ENCODE measurements at regions not wholly inside any gene's neighbourhood (a gene's known extent, or its start where the extent isn't known, plus 50 kb on each side); places are given as distances from the start of the nearest gene placed in this dataset.

GRCh38 chr6:45801471-45802289 lies 214.0 kb downstream of the CLIC5 start:
- Histone ChIP-seq H3K4me2 (no peak overlapping the region), H3K36me3 (ENCODE audit: insufficient read depth) (no peaks in the 10 kb centered on the region), H3K4me3 (IDR thresholded peaks at IDR 0.05; ENCODE audit: insufficient read depth, low read depth, low read length) (no peak overlapping the region), H3K4me1 (ENCODE audit: low read depth, poor library complexity, severe bottlenecking) (no peaks in the 10 kb centered on the region), H3K9ac (no peak overlapping the region), H3K27ac (no peak overlapping the region), H4K20me1 (ENCODE audit: insufficient read depth) (no peaks in the 10 kb centered on the region), H3K27me3 (ENCODE audit: insufficient read depth, low read depth) (no peaks in the 10 kb centered on the region), H3K79me2 (ENCODE audit: insufficient read depth, low read depth) (no peaks in the 10 kb centered on the region), H2AFZ (ENCODE audit: low read depth) (no peak overlapping the region)
- TF ChIP-seq, protein P1, sequence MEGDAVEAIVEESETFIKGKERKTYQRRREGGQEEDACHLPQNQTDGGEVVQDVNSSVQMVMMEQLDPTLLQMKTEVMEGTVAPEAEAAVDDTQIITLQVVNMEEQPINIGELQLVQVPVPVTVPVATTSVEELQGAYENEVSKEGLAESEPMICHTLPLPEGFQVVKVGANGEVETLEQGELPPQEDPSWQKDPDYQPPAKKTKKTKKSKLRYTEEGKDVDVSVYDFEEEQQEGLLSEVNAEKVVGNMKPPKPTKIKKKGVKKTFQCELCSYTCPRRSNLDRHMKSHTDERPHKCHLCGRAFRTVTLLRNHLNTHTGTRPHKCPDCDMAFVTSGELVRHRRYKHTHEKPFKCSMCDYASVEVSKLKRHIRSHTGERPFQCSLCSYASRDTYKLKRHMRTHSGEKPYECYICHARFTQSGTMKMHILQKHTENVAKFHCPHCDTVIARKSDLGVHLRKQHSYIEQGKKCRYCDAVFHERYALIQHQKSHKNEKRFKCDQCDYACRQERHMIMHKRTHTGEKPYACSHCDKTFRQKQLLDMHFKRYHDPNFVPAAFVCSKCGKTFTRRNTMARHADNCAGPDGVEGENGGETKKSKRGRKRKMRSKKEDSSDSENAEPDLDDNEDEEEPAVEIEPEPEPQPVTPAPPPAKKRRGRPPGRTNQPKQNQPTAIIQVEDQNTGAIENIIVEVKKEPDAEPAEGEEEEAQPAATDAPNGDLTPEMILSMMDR (conservative IDR thresholded peaks at IDR 0.05; ENCODE audit: low read depth, low read length), result no peak

DNA sequence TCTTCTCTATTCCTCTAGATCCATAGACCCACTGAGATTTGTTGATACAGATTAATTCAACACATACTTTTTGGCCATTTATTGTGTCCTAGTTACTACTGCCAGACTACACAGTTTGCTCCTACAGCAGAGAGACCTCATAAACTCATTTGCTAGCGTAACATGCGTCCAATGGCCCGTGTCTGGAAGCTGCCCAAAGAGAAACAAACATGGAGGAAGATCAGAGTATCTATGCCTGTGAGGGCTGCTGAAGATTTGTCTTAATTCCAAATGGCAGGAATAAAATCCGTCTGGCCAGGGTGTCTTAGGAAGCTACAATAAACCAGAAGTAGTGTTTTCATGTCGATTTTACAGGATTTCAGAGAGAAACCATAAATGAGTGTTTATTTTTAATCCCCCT lies 214.7 kb downstream of the CLIC5 start:
- TF ChIP-seq, protein P1 (conservative IDR thresholded peaks at IDR 0.05; ENCODE audit: low read depth, low read length), result no peak
- H3K36me3 ChIP-seq (ENCODE audit: insufficient read depth), result no peaks in the 10 kb centered on the region
- H3K27me3 ChIP-seq (ENCODE audit: insufficient read depth, low read depth), result no peaks in the 10 kb centered on the region
- H3K4me1 ChIP-seq (ENCODE audit: low read depth, poor library complexity, severe bottlenecking), result no peaks in the 10 kb centered on the region
- H3K79me2 ChIP-seq (ENCODE audit: insufficient read depth, low read depth), result no peaks in the 10 kb centered on the region
- no peak overlapping the region for H3K4me2 ChIP-seq
- no peaks in the 10 kb centered on the region for H4K20me1 ChIP-seq (ENCODE audit: insufficient read depth)
- H2AFZ ChIP-seq (ENCODE audit: low read depth), result no peak overlapping the region
- no peak overlapping the region for H3K4me3 ChIP-seq (IDR thresholded peaks at IDR 0.05; ENCODE audit: insufficient read depth, low read depth, low read length)
- H3K27ac ChIP-seq, result no peak overlapping the region
- no peak overlapping the region for H3K9ac ChIP-seq

DNA sequence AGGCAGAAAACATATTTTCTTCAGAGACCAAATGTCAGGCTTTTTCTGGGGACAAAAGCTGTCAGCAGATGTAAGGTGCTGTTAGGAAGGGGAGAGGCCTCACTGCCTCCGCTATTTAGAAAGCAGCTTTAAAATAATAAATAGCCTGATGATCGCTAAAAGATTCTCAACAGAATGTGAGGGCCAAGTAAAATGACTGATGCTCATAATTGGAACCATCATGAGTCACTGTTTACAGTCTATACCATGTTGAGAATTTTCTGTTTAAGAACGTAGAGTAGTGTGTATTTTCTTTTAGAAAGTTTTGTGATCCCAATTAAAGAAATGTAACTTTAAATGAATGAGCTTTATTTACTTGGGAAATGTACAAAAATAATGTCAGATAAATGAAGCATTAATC lies 220.0 kb downstream of the CLIC5 start:
- Histone ChIP-seq H4K20me1 (ENCODE audit: insufficient read depth) (no peaks in the 10 kb centered on the region), H2AFZ (ENCODE audit: low read depth) (no peak overlapping the region), H3K27me3 (ENCODE audit: insufficient read depth, low read depth) (no peaks in the 10 kb centered on the region), H3K4me2 (no peak overlapping the region), H3K9ac (no peak overlapping the region), H3K4me3 (IDR thresholded peaks at IDR 0.05; ENCODE audit: insufficient read depth, low read depth, low read length) (no peak overlapping the region), H3K4me1 (ENCODE audit: low read depth, poor library complexity, severe bottlenecking) (no peaks in the 10 kb centered on the region), H3K36me3 (ENCODE audit: insufficient read depth) (no peaks in the 10 kb centered on the region), H3K79me2 (ENCODE audit: insufficient read depth, low read depth) (no peaks in the 10 kb centered on the region), H3K27ac (no peak overlapping the region)
- TF ChIP-seq, protein P1 (conservative IDR thresholded peaks at IDR 0.05; ENCODE audit: low read depth, low read length), result no peak

- Histone ChIP-seq H4K20me1 (ENCODE audit: insufficient read depth) (no peaks in the 10 kb centered on the region), H3K27ac (no peak overlapping the region), H2AFZ (ENCODE audit: low read depth) (no peak overlapping the region), H3K4me3 (IDR thresholded peaks at IDR 0.05; ENCODE audit: insufficient read depth, low read depth, low read length) (no peak overlapping the region), H3K27me3 (ENCODE audit: insufficient read depth, low read depth) (no peaks in the 10 kb centered on the region), H3K4me2 (no peak overlapping the region), H3K9ac (no peak overlapping the region), H3K36me3 (ENCODE audit: insufficient read depth) (no peaks in the 10 kb centered on the region), H3K79me2 (ENCODE audit: insufficient read depth, low read depth) (no peaks in the 10 kb centered on the region), H3K4me1 (ENCODE audit: low read depth, poor library complexity, severe bottlenecking) (no peaks in the 10 kb centered on the region)
- TF ChIP-seq, protein P1 (conservative IDR thresholded peaks at IDR 0.05; ENCODE audit: low read depth, low read length), result no peak
Observed at GRCh38 chr6:45794465-45794864, 221.2 kb downstream of the CLIC5 start.
